K562 (cell line): ENCODE measurements at regions not wholly inside any gene's neighbourhood (a gene's known extent, or its start where the extent isn't known, plus 50 kb on each side); places are given as distances from the start of the nearest gene placed in this dataset.

Experiments used
- ATAC-seq: fragments of 200-7000 bp; cut with Tn5 transposase; 3 replicates; pipeline ENCODE4 v1.9.1; 2020; ENCODE audit warnings: moderate library complexity
- BruUV-seq: library from RNA; stranded (reverse); fragments of 400-500 nt; replicated peaks from 2 replicates; lab custom pipeline; 2021; lab: Mats Ljungman, UMichigan
- CTCF ChIA-PET: fragments of 300-600 bp; formaldehyde crosslinking; extraction: SDS; loops from one replicate; lab custom pipeline; 2021; ENCODE audit warnings: low intra/inter-chr PET ratio; lab: Yijun Ruan, JAX
- POLR2A ChIA-PET: fragments of 300-600, 350-650 bp; sonication (Branson Sonifier 250); formaldehyde crosslinking; extraction: SDS; loops from one replicate; lab custom pipeline; 2021; ENCODE audit warnings: antibody characterized with exemption, inconsistent platforms; lab: Yijun Ruan, JAX
- DNase-seq, 4 experiments: peaks; one replicate each; pipeline versions ENCODE4 v3.0.0 to v3.0.0-alpha.2; 2011 to 2018; ENCODE audit warnings: low spot score in 3 of 4, mixed read lengths in 3 of 4; ENCODE audit errors: extremely low read depth in 1 of 4
- FAIRE-seq: peaks from 2 replicates; lab custom pipeline; 2011; peaks lifted over from hg19 to GRCh38; lab: Jason Lieb, UNC
- H2AFZ ChIP-seq: 2 replicates; pipeline ENCODE4 v1.6.0; 2011; ENCODE audit warnings: low read depth, low read length, control low read depth, inconsistent platforms
- H3K27ac ChIP-seq: fragments of 200-600 bp; 3 replicates; pipeline ENCODE4 v1.8.0; 2011; ENCODE audit warnings: low read depth, mild to moderate bottlenecking, control low read depth, inconsistent platforms, low read length, moderate library complexity, mixed read lengths; ENCODE audit errors: extremely low read depth
- H3K27me3 ChIP-seq, 2 experiments: fragments of 300-600 bp in 1 of 2; 2 replicates in 1 of 2; 3 replicates in 1 of 2; pipeline versions ENCODE4 v1.6.0 to v1.8.0; 2011; ENCODE audit warnings: inconsistent platforms in 2 of 2, low read length in 2 of 2, mild to moderate bottlenecking in 1 of 2, mixed read lengths in 1 of 2, moderate library complexity in 1 of 2; ENCODE audit not compliant: control insufficient read depth in 2 of 2, insufficient read depth in 2 of 2
- H3K36me3 ChIP-seq: fragments of 300-600 bp; 3 replicates; pipeline ENCODE4 v1.8.0; 2011; ENCODE audit warnings: mild to moderate bottlenecking, low read length, inconsistent platforms; ENCODE audit not compliant: control insufficient read depth, insufficient read depth
- H3K4me1 ChIP-seq, 2 experiments: fragments of 200-600 bp in 1 of 2; replicated peaks in 1 of 2; 2 replicates in 1 of 2; 3 replicates in 1 of 2; pipeline versions ENCODE4 v1.5.1 to v1.8.0; 2011; ENCODE audit warnings: inconsistent platforms in 2 of 2, low read length in 2 of 2, mild to moderate bottlenecking in 1 of 2, mixed read lengths in 1 of 2, moderate library complexity in 1 of 2; ENCODE audit not compliant: control insufficient read depth in 2 of 2, insufficient read depth in 2 of 2
- H3K4me2 ChIP-seq: 2 replicates; pipeline ENCODE4 v1.6.1; 2011; ENCODE audit warnings: low read length, control low read depth, inconsistent platforms, mixed read lengths; ENCODE audit not compliant: insufficient read depth
- H3K4me3 ChIP-seq: fragments of 200-600 bp; sonication (generic), shearing (Covaris generic); 2 replicates; pipeline ENCODE4 v1.5.1; 2016; ENCODE audit warnings: control low read depth, inconsistent platforms
- H3K79me2 ChIP-seq: fragments of 200-600 bp; 3 replicates; pipeline ENCODE4 v1.8.0; 2011; ENCODE audit warnings: low read length, inconsistent platforms; ENCODE audit not compliant: control insufficient read depth, insufficient read depth
- H3K9ac ChIP-seq, 2 experiments: 2 replicates each; pipeline versions ENCODE4 v1.6.0 to v1.6.1; 2011; ENCODE audit warnings: low read depth in 2 of 2, low read length in 2 of 2, control low read depth in 1 of 2, inconsistent platforms in 1 of 2, mild to moderate bottlenecking in 1 of 2, mixed read lengths in 1 of 2; ENCODE audit not compliant: insufficient read depth in 1 of 2
- H3K9me1 ChIP-seq: one replicate; pipeline ENCODE4 v1.6.0; 2011; ENCODE audit warnings: inconsistent platforms, mild to moderate bottlenecking, low read length, moderate library complexity; ENCODE audit not compliant: control insufficient read depth, insufficient read depth
- H3K9me3 ChIP-seq: replicated peaks from 2 replicates; pipeline ENCODE4 v1.5.1; 2011; ENCODE audit warnings: low read depth, low read length, inconsistent platforms; ENCODE audit not compliant: control insufficient read depth, insufficient read depth
- H4K20me1 ChIP-seq: replicated peaks from 2 replicates; pipeline ENCODE4 v1.6.1; 2011; ENCODE audit warnings: low read length, inconsistent platforms, mixed read lengths; ENCODE audit not compliant: control insufficient read depth, insufficient read depth
- ARID3B ChIP-seq: fragments of 250-450 bp; sonication (Bioruptor Pico); IDR thresholded peaks from 2 replicates; pipeline ENCODE4 v1.4.0; 2020; ENCODE audit warnings: borderline replicate concordance
- CSDE1 ChIP-seq, 2 experiments: fragments of 450-650 bp; IDR thresholded peaks; 2 replicates each; pipeline ENCODE4 v1.6.1; 2016; ENCODE audit warnings: mild to moderate bottlenecking in 1 of 2
- KLF10 ChIP-seq: fragments of 250-450 bp; sonication (Bioruptor Pico); IDR thresholded peaks from 2 replicates; pipeline ENCODE4 v1.6.1; 2021; ENCODE audit warnings: matching md5 sums
- PCBP2 ChIP-seq: fragments of 200-400 bp; formaldehyde crosslinking; IDR thresholded peaks from 2 replicates; pipeline ENCODE4 v1.6.1; 2018; ENCODE audit warnings: low read length, low read depth, mild to moderate bottlenecking, moderate library complexity; ENCODE audit not compliant: poor library complexity, severe bottlenecking
- SIRT6 ChIP-seq: IDR thresholded peaks from one replicate; pipeline ENCODE4 v1.6.1; 2012; ENCODE audit warnings: low read depth, mild to moderate bottlenecking, control low read depth, inconsistent platforms, low read length, moderate library complexity
- SP2 ChIP-seq: IDR thresholded peaks from 2 replicates; pipeline ENCODE4 v1.6.1; 2011; ENCODE audit warnings: mild to moderate bottlenecking, low read depth, low read length, moderate library complexity; ENCODE audit not compliant: poor library complexity, severe bottlenecking; ENCODE audit errors: extremely low read depth
- STAT5A ChIP-seq: IDR thresholded peaks from 2 replicates; pipeline ENCODE4 v1.6.1; 2012; ENCODE audit warnings: low read length, inconsistent platforms, borderline replicate concordance
- TCFL5 ChIP-seq: fragments of 250-450 bp; sonication (Bioruptor Pico); conservative IDR thresholded peaks from 2 replicates; pipeline ENCODE4 v1.6.1; 2021; ENCODE audit warnings: mild to moderate bottlenecking, moderate library complexity, matching md5 sums
- ZNF184 ChIP-seq: sonication (generic); formaldehyde crosslinking; IDR thresholded peaks from 2 replicates; pipeline ENCODE4 v1.5.0; 2020; ENCODE audit warnings: missing genetic modification reagents
- ZNF274 ChIP-seq: IDR thresholded peaks from 2 replicates; pipeline ENCODE4 v1.6.1; 2011; ENCODE audit warnings: low read depth, mild to moderate bottlenecking, low read length, moderate library complexity, borderline replicate concordance
- ZNF407 ChIP-seq: fragments of 450-650 bp; IDR thresholded peaks from 2 replicates; pipeline ENCODE4 v1.6.1; 2016; ENCODE audit warnings: low read depth
- ZNF408 ChIP-seq: fragments of 250-450 bp; sonication (Bioruptor Pico); IDR thresholded peaks from 2 replicates; pipeline ENCODE4 v1.4.0; 2020; ENCODE audit warnings: low read depth, mild to moderate bottlenecking, moderate library complexity
- ZNF764 ChIP-seq: fragments of 250-450 bp; sonication (Bioruptor Pico); IDR thresholded peaks from 2 replicates; pipeline ENCODE4 v1.4.0; 2020; ENCODE audit warnings: low read depth, mild to moderate bottlenecking, moderate library complexity
- WGBS: fragments of 100-300 bp; shearing (Covaris generic); methylation state at CpG from one replicate; pipeline ENCODE4 v1.1.6; 2016; ENCODE audit warnings: low coverage, mixed read lengths; ENCODE audit not compliant: insufficient coverage; ENCODE audit errors: missing lambda C conversion rate; 5-methylcytosine and 5-hydroxymethylcytosine counted together
- in situ Hi-C: fragments of 300-500 bp; cut with MboI; formaldehyde crosslinking; loops from 4 replicates; pipeline ENCODE4 v1.15.0; 2018; ENCODE audit warnings: inconsistent platforms, mixed read lengths
- intact Hi-C: fragments of 100-400 bp; cut with micrococcal nuclease; formaldehyde crosslinking; loops from 2 replicates; pipeline ENCODE4 v1.14.2; 2022

- FAIRE-seq (no peak), DNase-seq (no peak), ATAC-seq (no peak)
- Histone ChIP-seq H2AFZ (no peak overlapping the region), H3K4me3 (no peak overlapping the region), H3K9me1 (peaks cover 5% of the 10 kb centered on the region), H3K27me3 (peaks cover 2 to 43% of the 10 kb centered on the region in 2 experiments; a peak in 4 of 5 replicates), H3K27ac (no peak overlapping the region), H3K9me3 (peaks cover 2% of the 10 kb centered on the region), H3K4me1 (peaks cover 11 to 51% of the 10 kb centered on the region in 2 experiments; a peak in 4 of 5 replicates), H3K4me2 (no peak overlapping the region), H3K79me2 (no peaks in the 10 kb centered on the region), H4K20me1 (no peaks in the 10 kb centered on the region), H3K9ac (no peak overlapping the region), H3K36me3 (no peaks in the 10 kb centered on the region)
- in situ Hi-C loops (no loop called here), intact Hi-C loops (no loop called here)
- BruUV-seq = no TSS peak
- WGBS = 35% methylated on average over 18 of the region's 20 CpGs
- ChIA-PET POLR2A (interaction anchor here (0.6 to 1.3 kb wide), 2 partner anchors 14 to 32 kb away, joined by 3 read pairs; no protein-coding TSS in a partner anchor), CTCF (no interaction called here)
- no peak for TF ChIP-seq PCBP2
- no peak for TF ChIP-seq ZNF408 (CRISPR knock-in tag)
- no peak for TF ChIP-seq CSDE1 (IDR thresholded peaks at IDR 0.05)
- no peak for TF ChIP-seq ZNF274
- TF ChIP-seq ARID3B (CRISPR knock-in tag) = no peak
- TF ChIP-seq SIRT6 = no peak
- TF ChIP-seq SP2 = no peak
- no peak for TF ChIP-seq ZNF407
- TF ChIP-seq TCFL5 = no peak
- TF ChIP-seq KLF10 (CRISPR knock-in tag) = no peak
- no peak for TF ChIP-seq ZNF764 (CRISPR knock-in tag)
- TF ChIP-seq ZNF184 (CRISPR knock-in tag) = no peak
- TF ChIP-seq STAT5A = no peak
Observed at GRCh38 chr7:347001-347590, 57.1 kb downstream of the FOXL3 start.
